HL-60/S4 treated with retinoic acid at 250 ng/mL for 4 days and 3 days (cell line): ENCODE measurements at regions not wholly inside any gene's neighbourhood (a gene's known extent, or its start where the extent isn't known, plus 50 kb on each side); places are given as distances from the start of the nearest gene placed in this dataset.
"Not testable (repeated sequence)": the region's sequence is repeated elsewhere in the genome, so short reads cannot be mapped to it uniquely, and the experiment has no call there.

Experiments used
- in situ Hi-C: fragments of 300-500 bp; cut with MboI; formaldehyde crosslinking; loops from 2 replicates; pipeline ENCODE4 v1.7.0; 2022; ENCODE audit warnings: low sequenced_read_pairs

DNA sequence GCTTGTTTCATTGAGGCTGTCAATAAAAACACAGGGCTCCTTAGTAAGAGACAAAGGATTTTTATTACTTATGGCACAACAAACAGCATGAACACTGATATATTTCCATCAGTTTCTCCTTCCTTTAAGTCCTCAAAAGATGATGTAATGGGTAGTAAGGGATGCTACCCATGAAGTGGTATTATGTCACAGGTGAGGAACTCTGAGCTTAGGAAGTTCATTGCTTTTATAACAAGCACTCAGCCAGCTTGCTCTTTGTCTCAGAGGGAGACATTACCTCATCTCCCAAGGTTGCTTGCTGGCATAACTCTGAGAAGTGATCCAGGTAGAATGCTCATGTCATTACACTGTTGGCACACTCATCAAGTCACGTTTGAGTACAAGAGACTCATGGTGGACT lies 287.0 kb upstream of the OR4E1 start:
- in situ Hi-C loops = no loop called here

DNA sequence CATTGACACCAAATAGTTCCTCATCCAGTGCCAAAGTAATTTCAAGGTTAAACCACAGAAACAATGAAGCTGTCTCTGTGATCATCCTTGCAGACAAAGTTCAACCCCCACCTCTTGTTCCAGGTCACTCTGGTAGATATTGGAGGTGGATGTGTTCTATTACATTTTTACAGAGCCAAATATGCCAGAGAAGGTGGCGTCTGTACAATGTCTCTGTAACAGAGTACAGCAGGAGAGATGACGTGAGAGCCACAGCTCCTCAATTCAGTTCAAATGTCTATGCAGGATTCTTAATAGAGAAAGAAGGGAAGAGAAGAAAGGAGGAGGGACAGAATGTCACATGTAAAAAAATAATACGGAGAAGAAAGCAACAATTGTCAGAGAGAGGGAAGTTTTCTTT lies 268.3 kb upstream of the OR4E1 start:
- in situ Hi-C loops = no loop called here

DNA sequence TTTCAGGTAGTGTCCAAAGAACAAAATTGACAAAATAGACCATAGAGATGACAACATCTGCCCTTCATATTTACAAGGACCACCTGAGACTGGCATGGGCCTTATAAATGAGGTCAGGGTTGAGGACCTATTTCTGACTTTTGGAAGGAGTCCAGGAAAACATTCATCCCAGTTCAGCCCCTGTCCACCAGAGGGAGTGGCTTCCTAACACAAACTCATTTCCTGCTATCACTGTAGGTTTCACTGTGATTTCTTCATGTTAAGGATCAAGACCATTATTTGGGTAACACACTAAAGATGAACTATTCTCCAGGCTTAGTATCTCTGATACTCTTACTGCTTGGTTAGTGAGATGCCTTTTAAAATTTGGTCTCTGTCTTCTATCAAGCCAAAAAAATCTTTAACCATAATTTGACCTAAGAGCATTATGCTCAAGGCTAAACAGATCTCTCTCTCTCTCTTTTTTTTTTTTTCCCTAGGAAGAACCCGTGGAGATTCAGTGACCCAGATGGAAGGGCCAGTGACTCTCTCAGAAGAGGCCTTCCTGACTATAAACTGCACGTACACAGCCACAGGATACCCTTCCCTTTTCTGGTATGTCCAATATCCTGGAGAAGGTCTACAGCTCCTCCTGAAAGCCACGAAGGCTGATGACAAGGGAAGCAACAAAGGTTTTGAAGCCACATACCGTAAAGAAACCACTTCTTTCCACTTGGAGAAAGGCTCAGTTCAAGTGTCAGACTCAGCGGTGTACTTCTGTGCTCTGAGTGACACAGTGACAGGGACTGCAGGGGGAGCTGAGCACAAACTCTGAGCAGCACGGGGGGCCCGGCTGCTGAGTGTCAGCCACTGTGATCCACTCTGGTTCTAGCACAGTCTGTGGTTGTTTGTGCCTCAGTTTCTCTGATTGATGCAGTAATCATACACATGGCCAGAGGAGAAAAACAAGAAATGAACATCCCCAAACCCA lies 267.6 kb upstream of the OR4E1 start:
- in situ Hi-C loops = no loop called here

DNA sequence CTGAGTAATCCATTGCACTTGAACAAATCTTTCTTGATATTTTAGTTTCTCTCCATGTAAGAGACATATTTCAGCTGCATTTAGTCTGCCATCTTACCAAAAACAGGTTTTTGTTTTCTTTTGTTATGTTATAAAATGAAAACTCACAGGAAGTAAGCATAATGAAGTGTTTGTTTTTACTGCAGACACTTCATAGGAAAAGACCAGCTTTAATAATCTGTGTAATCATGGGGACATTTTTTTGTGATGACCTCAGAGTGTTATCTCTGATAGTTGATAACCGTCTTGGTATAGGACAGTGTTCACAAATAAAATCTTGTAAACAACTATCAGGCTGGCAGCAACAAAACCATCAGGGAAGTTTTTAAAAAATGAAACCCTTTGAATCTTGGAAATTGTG lies 266.2 kb upstream of the OR4E1 start:
- in situ Hi-C loops = no loop called here

DNA sequence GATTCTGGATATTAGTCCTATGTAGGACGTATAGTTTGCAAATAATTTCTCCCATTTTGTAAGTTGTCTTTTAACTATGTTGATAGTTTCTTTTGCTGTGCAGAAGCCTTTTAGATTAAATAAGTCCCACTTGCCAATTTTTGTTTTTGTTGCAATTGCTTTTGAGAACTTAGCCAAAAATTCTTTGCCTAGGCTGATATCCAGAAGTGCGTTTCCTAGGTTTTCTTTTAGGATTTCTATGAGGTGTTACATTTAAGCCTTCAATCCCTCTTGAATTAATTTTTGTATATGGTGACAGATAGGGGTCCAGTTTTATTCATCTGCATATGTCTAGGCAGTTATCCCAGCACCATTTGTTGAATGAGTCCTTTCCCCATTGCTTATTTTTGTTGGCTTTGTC lies 264.4 kb upstream of the OR4E1 start:
- in situ Hi-C loops = no loop called here

DNA sequence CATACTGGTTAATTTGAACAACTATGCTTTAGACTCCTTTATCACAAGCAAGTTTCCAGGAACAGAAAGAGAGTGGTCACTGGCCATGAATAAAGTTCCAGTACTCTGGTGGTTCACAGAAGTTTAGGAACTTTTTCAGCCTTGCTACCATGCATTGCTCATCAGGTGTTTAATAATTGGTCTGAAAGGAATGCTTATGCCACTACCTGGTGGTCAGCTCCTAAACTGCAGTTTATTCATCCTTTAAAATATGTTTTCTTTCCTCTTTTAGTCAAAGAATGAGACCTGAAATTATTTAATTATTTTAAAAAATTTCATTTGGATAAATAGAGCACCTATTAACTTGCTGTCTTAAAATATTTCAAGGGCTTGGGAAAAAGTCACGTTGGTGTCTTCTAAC lies 260.1 kb upstream of the OR4E1 start:
- in situ Hi-C loops = no loop called here

DNA sequence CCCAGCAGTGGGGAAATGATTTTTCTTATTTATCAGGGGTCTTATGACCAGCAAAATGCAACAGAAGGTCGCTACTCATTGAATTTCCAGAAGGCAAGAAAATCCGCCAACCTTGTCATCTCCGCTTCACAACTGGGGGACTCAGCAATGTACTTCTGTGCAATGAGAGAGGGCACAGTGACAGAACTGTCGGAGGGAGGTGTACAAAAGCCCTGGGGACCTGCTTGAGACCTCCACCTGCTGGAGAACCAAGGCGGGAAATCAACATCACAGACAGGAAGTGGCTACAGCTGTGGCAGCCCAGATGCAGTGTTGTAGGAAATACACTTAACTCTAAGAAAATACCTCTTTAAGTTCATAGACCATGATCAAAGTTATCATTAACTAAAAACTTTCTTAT lies 250.9 kb upstream of the OR4E1 start:
- in situ Hi-C loops = no loop called here

DNA sequence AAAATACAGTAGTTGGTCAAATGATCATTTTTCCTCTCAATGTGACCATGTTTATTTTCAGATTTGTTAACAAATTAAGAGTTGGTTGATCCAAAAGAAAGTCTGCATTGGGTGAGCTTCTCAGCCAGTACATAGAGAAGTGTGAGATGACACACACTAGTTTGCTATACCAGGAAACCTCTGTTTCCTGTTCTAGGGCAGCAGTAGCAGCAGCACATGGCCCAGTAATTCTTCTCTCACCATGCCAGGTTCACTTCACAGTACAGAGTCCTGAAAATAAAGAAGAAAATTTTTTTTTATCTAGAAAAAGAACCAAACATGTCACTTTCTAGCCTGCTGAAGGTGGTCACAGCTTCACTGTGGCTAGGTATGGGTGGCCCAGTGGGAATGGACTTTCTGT lies 250.2 kb upstream of the OR4E1 start:
- in situ Hi-C loops = no loop called here

DNA sequence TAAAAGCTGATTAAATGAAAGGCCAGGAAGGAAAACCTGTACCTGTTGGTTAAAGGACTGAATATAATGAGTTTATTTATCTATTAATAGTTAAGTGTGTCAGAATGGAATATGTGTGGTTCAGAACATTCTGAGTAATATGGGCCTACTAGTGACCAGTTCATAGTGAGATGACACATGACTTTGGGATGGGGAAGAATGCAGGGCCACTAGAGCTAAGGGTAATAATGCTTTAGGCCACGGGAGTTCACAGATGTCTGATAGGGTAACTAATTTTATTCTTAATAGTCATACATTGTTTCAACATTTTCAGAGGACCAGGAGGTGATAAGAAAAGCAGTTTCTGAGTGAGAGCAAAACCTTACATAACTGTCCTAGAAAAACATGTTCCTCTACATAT lies 247.8 kb upstream of the OR4E1 start:
- in situ Hi-C loops = no loop called here

DNA sequence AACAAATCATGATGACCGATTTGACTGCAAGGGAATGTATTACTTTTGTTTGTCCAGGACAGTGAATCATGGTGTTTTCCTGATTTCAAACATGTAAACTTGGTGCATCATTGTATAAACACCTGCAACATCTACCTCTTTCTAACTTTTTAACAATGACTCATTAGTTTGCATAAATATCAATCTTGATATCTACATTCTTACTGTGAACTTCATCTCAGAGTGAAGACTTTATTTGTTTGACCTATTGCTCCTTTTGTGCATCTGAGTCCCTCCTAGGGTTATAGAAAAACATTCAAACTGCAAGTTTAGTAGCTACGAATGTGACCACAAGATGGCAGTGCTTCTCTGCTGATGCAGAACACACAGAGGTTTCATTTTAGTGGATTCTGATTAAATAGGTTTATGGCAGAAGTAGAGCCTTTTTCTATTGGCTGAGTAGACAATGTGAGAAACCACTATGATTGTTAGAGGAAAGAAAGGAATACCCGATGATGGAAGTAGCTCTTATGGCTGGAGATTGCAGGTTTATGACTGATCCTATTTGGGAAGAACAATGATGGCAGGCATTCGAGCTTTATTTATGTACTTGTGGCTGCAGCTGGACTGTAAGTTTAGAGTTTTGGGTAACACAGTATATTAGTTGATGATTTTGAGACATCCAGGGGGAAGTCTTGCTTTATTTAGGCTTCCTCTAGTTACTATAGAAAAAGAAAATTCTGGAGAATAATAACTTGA lies 244.2 kb upstream of the OR4E1 start:
- in situ Hi-C loops = no loop called here

DNA sequence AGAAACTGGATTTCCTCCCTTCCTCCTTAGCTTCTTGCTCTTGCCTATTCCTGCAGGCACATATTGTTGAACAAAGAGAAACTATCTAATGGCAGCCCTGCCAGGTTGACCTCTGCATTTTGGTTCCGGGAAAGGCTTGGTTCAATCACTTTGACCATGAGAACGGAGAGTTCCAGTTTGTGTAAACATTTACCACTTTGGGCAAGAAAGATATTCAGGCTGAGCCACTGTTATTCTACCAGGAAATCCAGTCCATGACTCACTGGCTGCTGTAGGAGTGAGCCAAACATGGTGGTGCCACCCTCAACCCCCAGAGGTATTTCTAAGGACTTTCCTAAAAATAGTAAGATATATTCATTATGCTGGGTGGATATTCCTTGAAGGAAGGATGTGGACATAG lies 242.2 kb upstream of the OR4E1 start:
- in situ Hi-C loops = no loop called here

DNA sequence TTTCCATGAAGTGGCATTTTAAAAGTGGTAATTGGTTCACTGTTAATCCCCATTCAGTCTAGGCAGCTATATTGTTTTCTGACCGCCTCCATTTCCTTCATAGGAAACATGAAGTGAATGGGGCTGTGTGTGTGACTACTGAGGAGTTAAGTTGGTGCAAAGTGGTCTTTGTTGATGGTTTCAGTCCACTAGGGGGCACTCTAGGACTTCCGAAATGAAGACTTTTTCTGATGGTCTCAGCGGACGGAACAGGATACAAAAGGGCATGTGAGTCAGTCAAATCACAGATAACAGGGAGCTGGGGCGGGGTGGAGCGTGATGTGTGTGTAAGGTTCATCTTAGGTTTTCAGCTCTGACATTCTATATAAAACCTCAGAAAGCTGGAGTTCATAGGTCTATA lies 240.1 kb upstream of the OR4E1 start:
- in situ Hi-C loops = no loop called here

DNA sequence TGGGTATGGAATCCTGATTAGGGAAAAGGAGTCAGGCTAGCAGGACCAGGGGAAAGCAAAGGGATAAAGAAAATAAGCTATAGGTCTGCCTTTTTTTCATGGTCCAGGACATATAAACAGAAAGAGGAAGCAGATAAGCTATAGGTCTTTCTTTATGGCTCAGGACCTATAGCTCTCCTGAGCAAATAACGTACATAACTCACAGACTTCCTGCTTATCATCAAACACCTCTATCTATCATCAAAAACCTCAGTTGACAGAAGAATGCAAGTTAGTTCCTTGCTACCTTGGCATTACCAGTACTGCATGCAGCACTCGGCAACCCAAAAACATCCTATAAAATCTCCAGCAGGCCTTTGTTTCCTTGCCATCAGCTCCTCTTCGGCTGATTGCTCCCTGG lies 238.7 kb upstream of the OR4E1 start:
- in situ Hi-C loops = no loop called here

DNA sequence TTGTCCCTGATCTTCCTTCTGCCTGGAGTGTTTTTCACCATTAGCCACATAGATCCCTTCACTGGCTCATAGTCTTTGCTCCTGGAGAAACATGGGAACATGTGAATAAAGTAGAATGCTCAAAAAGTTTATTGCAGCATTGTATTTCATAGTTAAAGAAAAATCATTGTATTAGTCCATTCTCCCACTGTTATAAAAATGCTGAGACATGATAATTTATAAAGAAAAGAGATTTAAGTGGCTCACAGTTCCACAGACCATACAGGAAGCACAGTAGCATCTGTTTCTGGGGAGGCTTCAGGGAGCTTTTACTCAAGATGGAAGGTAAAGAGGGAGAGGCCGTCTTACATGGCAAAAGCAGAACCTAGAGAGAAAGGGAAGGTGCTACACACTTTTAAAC lies 238.3 kb upstream of the OR4E1 start:
- in situ Hi-C loops = no loop called here

DNA sequence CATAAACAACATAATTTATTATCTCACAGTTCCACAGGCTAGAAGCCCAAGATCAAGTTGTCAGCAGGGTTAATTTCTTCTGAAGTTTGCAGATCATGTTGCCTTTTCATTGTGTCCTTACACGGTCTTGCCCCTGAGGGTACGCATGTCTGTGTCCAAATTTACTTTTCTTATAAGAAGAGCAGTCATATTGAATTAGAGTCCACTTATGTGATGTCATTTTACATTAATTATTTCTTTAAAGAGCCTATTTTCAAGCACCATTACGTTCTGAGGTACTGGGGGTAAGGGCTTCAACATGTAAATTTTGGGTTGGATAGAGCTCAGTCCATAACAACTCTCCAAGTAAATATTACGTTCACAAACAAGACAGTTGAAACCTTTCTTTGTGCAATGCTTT lies 236.6 kb upstream of the OR4E1 start:
- in situ Hi-C loops = no loop called here

DNA sequence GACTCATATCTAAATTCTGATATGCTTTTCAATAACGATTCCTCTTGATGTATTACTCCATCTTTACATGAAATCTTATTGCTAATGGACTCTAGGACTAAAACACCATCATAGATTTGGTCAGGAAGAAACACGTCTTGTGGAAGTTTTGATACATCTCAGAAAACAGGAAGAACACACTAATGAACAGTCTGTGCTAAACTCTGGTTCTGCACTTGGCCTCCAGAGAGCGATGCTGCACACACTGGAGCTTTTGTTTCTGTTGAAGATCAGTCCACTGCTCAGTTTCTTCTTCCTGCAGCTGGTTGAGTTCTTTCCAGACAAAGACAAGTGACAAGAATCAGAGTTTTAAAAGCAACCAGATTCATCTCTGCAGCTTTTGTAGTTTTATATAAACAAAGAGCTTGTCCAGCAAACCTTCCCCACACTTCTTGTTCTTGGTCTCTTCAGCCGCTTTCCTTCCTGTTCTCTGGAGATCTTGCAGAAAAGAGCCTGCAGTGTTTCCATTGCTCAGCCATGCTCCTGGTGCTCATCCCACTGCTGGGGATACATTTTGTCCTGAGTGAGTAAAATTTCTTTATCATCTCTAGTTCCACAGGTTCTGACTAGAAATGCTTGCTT lies 229.1 kb upstream of the OR4E1 start:
- in situ Hi-C loops = no loop called here

DNA sequence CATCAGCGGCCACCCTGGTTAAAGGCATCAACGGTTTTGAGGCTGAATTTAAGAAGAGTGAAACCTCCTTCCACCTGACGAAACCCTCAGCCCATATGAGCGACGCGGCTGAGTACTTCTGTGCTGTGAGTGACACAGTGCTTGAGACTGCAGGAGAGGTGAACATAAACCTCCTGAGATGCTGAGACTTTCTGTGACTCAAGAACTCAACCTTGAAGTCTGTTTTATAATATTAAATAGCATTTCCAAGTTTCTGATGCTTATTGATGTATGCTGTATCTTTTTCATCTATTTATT lies 221.2 kb upstream of the OR4E1 start:
- in situ Hi-C loops = not testable (repeated sequence)

DNA sequence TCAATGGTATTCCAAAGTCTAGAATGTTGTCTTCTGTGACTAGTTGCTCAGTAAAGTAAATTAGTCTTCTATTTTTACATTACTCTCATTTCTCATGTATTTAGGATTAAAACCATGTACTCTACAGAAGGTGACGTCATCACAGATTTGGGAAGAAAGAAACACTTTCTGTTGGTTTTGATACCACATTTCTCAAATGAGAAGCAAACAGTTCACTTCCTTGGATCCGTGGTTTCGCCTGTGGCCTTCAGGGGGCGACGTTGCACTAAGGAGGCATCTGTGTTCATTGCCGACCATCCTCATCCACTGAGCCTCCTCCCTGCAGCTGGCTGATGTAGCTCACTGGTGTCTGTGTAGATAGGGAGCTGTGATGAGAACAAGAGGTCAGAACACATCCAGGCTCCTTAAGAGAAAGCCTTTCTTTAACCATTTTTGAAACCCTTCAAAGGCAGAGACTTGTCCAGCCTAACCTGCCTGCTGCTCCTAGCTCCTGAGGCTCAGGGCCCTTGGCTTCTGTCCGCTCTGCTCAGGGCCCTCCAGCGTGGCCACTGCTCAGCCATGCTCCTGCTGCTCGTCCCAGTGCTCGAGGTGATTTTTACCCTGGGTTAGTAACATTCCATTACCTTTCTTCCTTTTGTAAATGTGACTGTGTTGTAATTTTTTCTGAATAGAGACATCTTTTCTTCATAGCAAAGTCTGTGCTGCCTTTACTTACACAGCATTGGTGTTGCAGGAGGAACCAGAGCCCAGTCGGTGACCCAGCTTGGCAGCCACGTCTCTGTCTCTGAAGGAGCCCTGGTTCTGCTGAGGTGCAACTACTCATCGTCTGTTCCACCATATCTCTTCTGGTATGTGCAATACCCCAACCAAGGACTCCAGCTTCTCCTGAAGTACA lies 220.6 kb upstream of the OR4E1 start:
- in situ Hi-C loops = no loop called here

DNA sequence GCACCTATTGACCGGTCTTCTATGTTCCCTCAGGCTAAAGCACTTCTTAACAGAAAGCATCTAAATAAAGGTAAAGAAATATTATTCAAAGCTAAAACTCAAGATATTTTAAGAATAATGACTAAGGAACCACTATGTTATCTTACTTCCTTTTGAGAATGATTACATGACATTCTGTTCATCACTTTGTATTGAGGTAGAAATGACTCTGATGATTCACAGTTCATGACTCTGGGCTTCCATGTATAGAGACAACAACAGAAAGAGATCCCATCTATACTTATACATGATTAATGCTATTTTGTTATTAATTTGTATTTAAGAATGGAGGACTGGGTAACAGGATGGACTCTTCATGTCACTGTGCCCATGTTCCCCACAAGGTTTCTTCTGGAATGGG lies 218.3 kb upstream of the OR4E1 start:
- in situ Hi-C loops = no loop called here

DNA sequence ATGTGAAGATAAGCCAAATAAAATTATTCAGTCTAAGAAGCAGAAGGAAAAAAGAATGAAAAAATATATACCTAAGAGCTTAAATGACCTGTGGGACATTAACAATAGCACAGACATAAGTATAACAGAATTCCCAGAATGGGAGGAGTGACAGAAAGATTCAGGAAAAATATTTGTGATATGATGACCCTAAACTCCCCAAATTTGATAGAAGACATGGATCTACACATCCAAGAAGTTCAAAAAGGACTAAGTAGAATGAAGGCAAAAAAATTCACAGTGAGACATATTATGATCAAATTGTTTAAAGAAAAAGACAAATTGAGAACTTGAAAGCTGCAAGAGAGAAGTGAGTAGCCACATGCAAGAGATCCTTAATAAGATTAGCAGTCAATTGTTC lies 211.4 kb upstream of the OR4E1 start:
- in situ Hi-C loops = no loop called here

DNA sequence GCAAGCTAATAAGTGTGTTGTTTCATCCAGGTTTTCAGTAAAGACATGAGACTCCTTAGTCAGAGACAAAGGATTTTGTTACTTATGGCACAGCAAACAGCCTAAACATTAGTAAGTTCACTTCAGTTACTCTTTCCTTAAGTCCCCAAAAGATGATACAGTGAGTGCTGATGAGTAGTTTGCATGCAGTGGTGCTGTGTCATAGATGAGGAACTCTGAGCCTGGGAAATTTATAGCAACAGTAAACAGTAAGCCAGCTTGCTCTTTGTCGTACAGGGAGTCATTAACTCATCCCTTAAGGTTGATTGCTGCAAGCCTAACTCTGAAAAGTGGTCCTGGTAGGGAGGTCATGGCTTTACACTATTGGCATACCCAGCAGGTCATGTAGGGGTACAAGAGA lies 208.6 kb upstream of the OR4E1 start:
- in situ Hi-C loops = no loop called here
